Stimulated activated CD4-positive, alpha-beta T cell treated with anti-CD3 and anti-CD28 coated beads, Interleukin-2, amount 100 ng/mL, for 4 hours (primary cell): ENCODE measurements at regions not wholly inside any gene's neighbourhood (a gene's known extent, or its start where the extent isn't known, plus 50 kb on each side); places are given as distances from the start of the nearest gene placed in this dataset.

Experiments
- DNase-seq: peaks from one replicate; pipeline ENCODE4 v3.0.0-alpha.2; 2020; ENCODE audit warnings: low read depth

DNA sequence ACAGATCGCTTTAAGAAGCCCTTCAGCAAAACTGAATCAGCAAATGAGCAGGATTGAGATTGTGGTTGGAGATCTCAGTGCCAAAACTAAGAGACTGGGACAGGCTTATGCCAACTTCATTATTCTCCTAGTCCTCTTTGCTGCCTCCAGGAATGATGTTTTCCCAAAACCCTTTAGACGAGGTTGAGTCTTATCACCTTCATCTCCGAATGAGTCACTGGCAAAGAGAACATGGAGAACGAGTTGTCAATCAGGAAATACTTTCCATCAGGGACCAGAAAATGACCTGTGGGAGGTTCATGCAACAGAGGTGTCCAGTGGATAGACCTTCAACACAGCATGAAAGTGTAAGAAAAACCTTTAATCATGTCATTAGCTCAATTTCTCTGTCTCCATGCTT lies 461.5 kb downstream of the RMST start:
- DNase-seq: no peak

- no peak for DNase-seq
Measured at GRCh38 chr12:97927977-97928376, 465.4 kb downstream of the RMST start.

GRCh38 chr12:97936165-97936564 lies 473.6 kb downstream of the RMST start:
- no peak for DNase-seq

DNA sequence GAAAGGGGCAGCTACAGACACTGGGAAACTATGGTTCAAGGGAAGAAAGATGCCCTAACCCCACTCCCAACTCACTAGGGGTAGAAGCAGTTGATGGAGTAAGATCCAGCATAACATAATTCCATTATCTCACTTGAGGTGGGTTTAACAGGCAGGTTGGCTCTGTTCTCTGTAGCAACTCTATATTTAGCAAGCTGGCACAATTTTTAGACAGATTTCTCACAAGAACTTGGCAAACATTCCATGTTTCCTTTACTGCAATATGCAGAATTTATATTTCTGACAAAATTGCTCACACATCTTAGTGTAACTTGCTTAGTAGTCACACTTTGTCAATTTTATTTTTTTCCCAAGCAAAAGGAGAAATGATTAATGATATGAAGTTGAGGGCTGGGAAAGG lies 475.4 kb downstream of the RMST start:
- DNase-seq: no peak

DNA sequence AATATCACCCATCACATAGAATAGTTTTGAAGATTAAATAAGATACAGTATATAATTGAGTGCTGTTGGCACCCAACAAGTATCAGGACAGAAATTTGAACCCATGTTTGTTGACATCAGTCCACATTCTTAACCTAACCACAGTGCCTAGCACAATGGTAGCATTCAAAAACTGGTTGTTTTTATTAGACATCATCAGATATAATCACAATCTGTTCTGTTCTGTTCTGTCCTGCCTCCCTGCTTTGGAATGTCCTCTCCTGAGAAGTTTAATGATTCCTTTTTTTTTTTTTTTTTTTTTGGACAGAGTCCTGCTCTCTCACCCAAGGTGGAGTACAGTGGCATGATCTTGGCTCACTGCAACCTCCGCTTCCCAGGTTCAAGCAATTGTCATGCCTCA lies 476.6 kb downstream of the RMST start:
- no peak for DNase-seq

GRCh38 chr12:97940105-97940504 lies 477.5 kb downstream of the RMST start:
- DNase-seq: no peak

GRCh38 chr12:97940629-97941028 lies 478.0 kb downstream of the RMST start:
- DNase-seq: no peak

- no peak for DNase-seq
Measured at GRCh38 chr12:97941686-97942354, 479.2 kb downstream of the RMST start.

GRCh38 chr12:97943359-97943758 lies 480.8 kb downstream of the RMST start:
- DNase-seq: no peak

- DNase-seq: no peak
Measured at GRCh38 chr12:97944576-97944975, 482.0 kb downstream of the RMST start.

DNA sequence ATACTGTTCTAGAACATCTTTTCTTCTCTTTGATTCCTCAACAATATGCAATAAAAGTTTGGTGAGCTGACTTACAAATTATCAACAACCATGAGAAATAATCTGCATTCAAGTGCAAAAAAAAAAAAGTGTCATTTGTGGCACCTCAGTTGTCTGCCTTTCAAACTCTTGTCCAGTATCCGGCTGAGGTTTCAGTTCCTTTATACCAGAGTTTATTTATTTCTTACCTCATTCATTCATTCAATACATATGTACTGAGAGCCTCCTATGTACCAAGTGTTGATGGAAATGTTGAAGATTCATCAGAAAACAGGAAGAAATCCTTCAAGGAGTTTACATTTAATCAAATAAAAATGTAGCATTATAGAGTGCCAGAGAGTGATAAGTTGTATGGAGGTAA lies 484.1 kb downstream of the RMST start:
- DNase-seq: no peak

- DNase-seq: no peak
Measured at GRCh38 chr12:97948591-97948990, 486.0 kb downstream of the RMST start.

- no peak for DNase-seq
Measured at GRCh38 chr12:97951239-97951638, 488.6 kb downstream of the RMST start.

- DNase-seq: no peak
Measured at GRCh38 chr12:97951717-97952116, 489.1 kb downstream of the RMST start.

DNA sequence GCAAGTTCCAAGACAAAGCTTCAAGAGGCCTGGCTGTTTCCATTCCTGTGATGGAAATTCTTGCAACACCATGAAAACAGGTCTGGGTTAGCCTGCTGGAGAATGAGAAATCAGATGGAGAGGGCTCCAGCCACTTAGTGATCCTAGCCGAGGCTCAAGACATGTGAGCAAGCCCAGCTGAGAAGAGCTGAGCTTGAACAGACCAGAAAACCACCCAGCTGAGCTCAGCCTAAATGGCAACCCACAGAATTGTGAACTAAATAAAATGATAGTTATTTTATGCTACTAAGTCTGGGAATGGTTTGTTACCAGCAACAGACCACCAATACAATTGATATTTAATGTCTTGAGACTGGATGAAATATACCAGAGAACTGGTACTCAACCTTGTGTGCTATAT lies 494.5 kb downstream of the RMST start:
- no peak for DNase-seq

DNA sequence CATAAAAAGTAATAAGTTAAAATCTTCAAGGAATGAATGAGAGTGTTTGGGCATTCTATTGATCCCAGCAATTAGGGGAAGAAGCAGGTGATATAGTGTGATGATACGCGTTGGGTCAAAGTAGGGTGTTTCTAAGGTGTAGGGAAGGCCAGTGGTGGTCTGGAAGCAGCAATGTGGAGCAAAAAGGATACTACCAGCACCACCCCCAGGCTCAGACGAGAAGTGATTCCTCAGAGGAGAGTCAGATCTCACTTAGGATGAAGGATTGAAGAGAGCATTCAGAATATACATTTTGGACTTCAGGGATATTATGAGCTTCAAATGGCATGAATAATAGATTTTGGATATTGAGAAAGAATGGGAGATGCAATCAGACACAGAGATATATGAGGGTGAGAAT lies 497.6 kb downstream of the RMST start:
- no peak for DNase-seq

DNA sequence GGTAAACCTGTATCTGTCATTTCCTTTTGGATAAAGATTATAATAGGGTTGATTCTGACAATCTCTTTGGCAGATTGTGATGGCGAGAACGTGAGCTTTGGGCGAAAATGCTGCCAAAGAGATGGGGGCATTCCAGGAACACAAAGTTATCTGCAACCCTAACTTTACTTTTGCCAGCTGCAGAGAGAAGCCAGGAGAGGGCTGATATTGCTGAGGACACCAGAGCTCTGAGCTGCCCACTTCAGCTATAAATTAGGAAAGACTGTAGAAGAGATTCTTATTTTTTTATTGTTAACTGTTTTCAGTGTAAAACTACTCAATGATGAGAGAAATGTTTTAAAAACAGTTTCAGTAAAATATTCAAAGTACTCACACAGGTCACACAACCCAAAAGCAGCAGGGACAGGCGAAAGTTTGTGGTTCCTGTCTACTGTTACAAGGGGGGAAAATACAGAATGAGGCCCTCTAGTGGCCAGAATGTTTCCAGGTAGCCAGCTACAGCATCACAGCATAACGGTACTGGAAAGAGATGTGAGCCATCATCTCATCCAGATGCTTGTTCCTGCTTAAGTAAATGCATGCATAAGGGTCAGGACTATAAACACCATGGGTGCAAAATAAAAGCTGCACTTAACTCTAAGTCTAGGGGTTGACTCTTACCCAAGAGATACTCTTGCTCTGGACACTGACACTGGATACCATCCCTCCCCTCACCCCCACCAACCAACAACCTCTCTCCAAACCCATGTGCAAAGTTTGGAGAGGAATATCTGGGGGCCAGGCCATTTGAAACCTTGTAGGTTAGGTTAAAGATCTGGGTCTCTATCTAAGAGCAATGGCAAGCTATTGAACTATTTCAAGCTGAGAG lies 498.4 kb downstream of the RMST start:
- no peak for DNase-seq

DNA sequence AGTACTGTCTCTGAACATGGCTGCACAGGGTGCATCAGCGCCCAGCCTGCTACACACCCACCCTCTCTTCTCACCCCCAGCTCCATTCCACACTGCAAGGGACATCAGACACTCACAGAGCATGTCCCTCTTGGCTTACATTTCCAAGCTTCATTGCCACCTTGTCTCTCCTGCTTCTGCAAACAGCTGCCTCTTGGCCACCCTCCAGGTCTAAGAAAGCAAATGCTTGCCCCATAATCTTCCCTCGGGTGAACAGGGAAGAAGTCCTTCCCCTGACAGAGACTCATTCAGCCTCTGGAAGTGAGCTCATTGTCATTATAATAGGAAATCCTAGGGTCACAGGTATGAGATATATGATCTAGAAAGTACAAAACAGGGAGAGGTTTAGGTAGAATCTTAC lies 505.2 kb downstream of the RMST start:
- no peak for DNase-seq

DNA sequence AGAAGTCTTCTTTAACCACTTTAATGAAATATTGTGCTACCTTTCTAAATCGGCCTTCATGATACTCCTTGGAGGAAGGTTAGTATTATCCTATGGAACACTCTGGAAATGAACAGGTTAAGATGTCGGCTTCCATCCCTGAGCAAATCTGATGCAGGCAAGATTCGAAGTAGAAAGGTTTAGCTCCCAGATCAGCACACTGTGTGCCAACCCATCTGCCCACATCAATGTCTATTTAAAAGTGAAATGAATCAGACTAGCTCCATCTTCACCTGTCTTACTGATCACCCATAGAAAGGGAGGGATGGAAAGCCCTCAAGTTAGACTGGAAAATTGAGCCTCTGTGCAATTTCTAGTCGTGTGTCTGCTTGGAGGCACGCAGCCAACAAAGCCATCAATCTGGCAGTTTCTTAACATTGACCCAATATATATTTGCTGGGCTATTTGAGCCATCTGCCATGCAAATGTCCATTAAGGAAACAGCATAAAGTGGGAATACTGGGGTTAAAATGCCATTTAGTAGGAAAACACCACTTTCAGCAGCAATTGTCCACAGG lies 506.1 kb downstream of the RMST start:
- no peak for DNase-seq

DNA sequence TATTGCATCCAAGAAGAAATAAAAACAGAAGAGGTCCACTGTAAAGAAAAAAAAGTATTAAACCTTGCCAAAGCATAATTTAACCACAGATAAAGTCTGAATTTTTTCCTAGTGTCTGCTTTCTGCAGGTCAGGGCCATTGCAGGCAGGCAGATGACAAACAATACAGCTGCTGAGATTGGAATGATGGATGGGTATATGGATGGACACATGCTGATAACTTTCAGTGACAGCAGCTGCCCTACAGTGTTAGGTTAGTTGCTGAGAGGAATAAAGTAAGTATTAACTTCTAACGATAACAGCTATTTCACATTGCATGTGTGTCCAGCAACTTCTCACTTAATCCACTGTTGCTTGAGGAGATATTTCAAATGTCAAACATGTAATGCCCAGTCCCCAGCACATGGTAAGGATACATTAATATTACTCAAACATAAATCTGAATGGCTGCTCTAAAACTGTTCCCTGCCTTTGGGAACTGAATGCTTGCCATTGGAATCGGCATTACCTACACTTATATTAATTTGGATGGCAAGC lies 515.3 kb downstream of the RMST start:
- DNase-seq: no peak

GRCh38 chr12:97982684-97983083 lies 520.1 kb downstream of the RMST start:
- DNase-seq: no peak

DNA sequence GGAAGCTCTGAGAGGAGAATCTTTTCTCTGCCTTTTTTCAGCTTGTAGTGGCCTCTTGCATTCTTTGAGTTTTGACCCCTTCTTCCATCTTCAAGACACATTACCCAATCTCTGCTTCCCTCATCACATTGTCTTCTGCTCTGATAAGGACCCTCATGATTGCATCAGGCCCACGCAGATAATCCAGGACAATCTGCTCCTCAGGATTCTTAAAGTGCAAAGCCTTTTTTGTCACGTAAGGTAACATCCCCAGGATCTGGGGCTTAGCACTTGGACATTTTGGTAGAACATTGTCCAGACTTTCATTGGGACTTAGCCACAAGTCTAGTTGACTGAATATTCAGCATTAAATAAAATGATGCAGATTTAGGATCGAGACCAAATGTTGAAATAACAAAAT lies 521.2 kb downstream of the RMST start:
- DNase-seq: no peak

DNA sequence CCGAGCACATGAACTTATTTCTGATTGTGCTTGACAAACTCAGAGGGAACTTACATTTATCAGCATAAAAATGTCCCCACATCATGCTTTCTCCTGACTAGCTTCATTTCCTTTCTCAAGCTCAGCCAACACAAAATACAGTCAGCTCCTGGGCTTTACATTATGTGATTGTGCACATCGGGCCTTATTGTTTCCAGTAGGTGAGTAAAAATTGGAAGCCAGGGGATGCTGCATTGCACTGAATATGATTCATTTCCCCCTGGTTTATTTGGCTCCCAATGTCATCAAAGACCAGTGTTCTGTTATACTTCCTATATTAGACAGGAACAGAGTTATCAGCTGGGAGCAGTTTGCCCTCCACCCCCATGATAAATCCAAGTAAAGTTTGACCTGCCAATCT lies 521.8 kb downstream of the RMST start:
- DNase-seq: no peak
